H9 (cell line): ENCODE measurements at regions not wholly inside any gene's neighbourhood (a gene's known extent, or its start where the extent isn't known, plus 50 kb on each side); places are given as distances from the start of the nearest gene placed in this dataset.

Experiments
- DNase-seq: peaks from one replicate; pipeline ENCODE4 v3.0.0-alpha.2; 2017
- H2AFZ ChIP-seq: one replicate; pipeline ENCODE4 v1.6.1; 2013; ENCODE audit warnings: mild to moderate bottlenecking, low read length, control low read depth, moderate library complexity
- H2AK5ac ChIP-seq: 2 replicates; pipeline ENCODE4 v1.6.1; 2013; ENCODE audit warnings: low read length, control low read depth, mixed read lengths; ENCODE audit not compliant: insufficient read length
- H2BK120ac ChIP-seq: one replicate; pipeline ENCODE4 v1.6.1; 2013; ENCODE audit warnings: low read depth, mild to moderate bottlenecking, low read length, control low read depth, inconsistent platforms; ENCODE audit not compliant: poor library complexity, severe bottlenecking
- H2BK12ac ChIP-seq: 2 replicates; pipeline ENCODE4 v1.6.1; 2013; ENCODE audit warnings: low read length, control low read depth, mixed read lengths, low read depth; ENCODE audit not compliant: insufficient read length
- H2BK15ac ChIP-seq: 2 replicates; pipeline ENCODE4 v1.6.1; 2013; ENCODE audit warnings: low read depth, low read length, control low read depth
- H2BK20ac ChIP-seq: one replicate; pipeline ENCODE4 v1.6.1; 2013; ENCODE audit warnings: low read depth, mild to moderate bottlenecking, low read length, control low read depth, inconsistent platforms; ENCODE audit not compliant: poor library complexity, severe bottlenecking
- H2BK5ac ChIP-seq: 2 replicates; pipeline ENCODE4 v1.6.1; 2013; ENCODE audit warnings: low read length, control low read depth, mixed read lengths; ENCODE audit not compliant: insufficient read length
- H3K14ac ChIP-seq: 2 replicates; pipeline ENCODE4 v1.6.1; 2013; ENCODE audit warnings: low read length, control low read depth; ENCODE audit not compliant: insufficient read depth
- H3K18ac ChIP-seq: 2 replicates; pipeline ENCODE4 v1.6.1; 2013; ENCODE audit warnings: low read depth, mild to moderate bottlenecking, mixed read lengths, low read length, control low read depth; ENCODE audit not compliant: insufficient read length
- H3K23ac ChIP-seq: 2 replicates; pipeline ENCODE4 v1.6.1; 2013; ENCODE audit warnings: low read length, control low read depth, mixed read lengths, low read depth; ENCODE audit not compliant: insufficient read length
- H3K23me2 ChIP-seq: 2 replicates; pipeline ENCODE4 v1.6.1; 2013; ENCODE audit warnings: low read depth, mild to moderate bottlenecking, mixed read lengths, low read length, control low read depth; ENCODE audit not compliant: insufficient read length, poor library complexity, severe bottlenecking
- H3K27ac ChIP-seq: 2 replicates; pipeline ENCODE4 v1.5.1; 2013; ENCODE audit warnings: low read length, control low read depth, mixed read lengths, low read depth; ENCODE audit not compliant: insufficient read length
- H3K27me3 ChIP-seq: 2 replicates; pipeline ENCODE4 v1.6.1; 2013; ENCODE audit warnings: low read length, control low read depth, inconsistent platforms; ENCODE audit not compliant: insufficient read depth
- H3K4ac ChIP-seq: 2 replicates; pipeline ENCODE4 v1.6.1; 2013; ENCODE audit warnings: low read depth, mild to moderate bottlenecking, control low read depth, inconsistent platforms, low read length, moderate library complexity
- H3K4me1 ChIP-seq: 2 replicates; pipeline ENCODE4 v1.6.1; 2013; ENCODE audit warnings: low read length, control low read depth, inconsistent platforms; ENCODE audit not compliant: insufficient read depth
- H3K4me2 ChIP-seq: 2 replicates; pipeline ENCODE4 v1.6.1; 2013; ENCODE audit warnings: low read length, control low read depth, mixed read lengths; ENCODE audit not compliant: insufficient read length, insufficient read depth
- H3K56ac ChIP-seq: 2 replicates; pipeline ENCODE4 v1.6.1; 2013; ENCODE audit warnings: low read depth, mild to moderate bottlenecking, mixed read lengths, low read length, control low read depth; ENCODE audit not compliant: insufficient read length
- H3K79me1 ChIP-seq: 2 replicates; pipeline ENCODE4 v1.6.1; 2013; ENCODE audit warnings: low read depth, mild to moderate bottlenecking, moderate library complexity, low read length, control low read depth, inconsistent platforms; ENCODE audit not compliant: insufficient read depth, poor library complexity, severe bottlenecking
- H3K79me2 ChIP-seq: 2 replicates; pipeline ENCODE4 v1.6.1; 2013; ENCODE audit warnings: low read length, control low read depth, inconsistent platforms; ENCODE audit not compliant: insufficient read depth
- H3K9ac ChIP-seq: 2 replicates; pipeline ENCODE4 v1.6.1; 2013; ENCODE audit warnings: low read length, control low read depth, mixed read lengths; ENCODE audit not compliant: insufficient read length; ENCODE audit errors: extremely low read depth
- H3K9me3 ChIP-seq: one replicate; pipeline ENCODE4 v1.6.1; 2013; ENCODE audit warnings: low read depth, low read length, inconsistent platforms; ENCODE audit not compliant: control insufficient read depth
- H3T11ph ChIP-seq: one replicate; pipeline ENCODE4 v1.6.1; 2013; ENCODE audit warnings: mild to moderate bottlenecking, low read length, control low read depth, inconsistent platforms
- H4K20me1 ChIP-seq: one replicate; pipeline ENCODE4 v1.6.1; 2013; ENCODE audit not compliant: control insufficient read depth, insufficient read length, insufficient read depth
- H4K5ac ChIP-seq: 2 replicates; pipeline ENCODE4 v1.6.1; 2013; ENCODE audit warnings: low read depth, mild to moderate bottlenecking, mixed read lengths, low read length, control low read depth; ENCODE audit not compliant: insufficient read length
- H4K8ac ChIP-seq: replicated peaks from 2 replicates; pipeline ENCODE4 v1.6.1; 2013; ENCODE audit warnings: low read length, control low read depth, mixed read lengths, low read depth; ENCODE audit not compliant: insufficient read length
- H4K91ac ChIP-seq: 2 replicates; pipeline ENCODE4 v1.6.1; 2013; ENCODE audit warnings: low read depth, mild to moderate bottlenecking, moderate library complexity, mixed read lengths, low read length, control low read depth; ENCODE audit not compliant: insufficient read length
- H3K27ac Mint-ChIP-seq, 3 experiments: 2 replicates in 2 of 3; 3 replicates in 1 of 3; pipeline ENCODE4 v1.8.0; 2020 to 2021; ENCODE audit warnings: mixed read lengths in 3 of 3, mild to moderate bottlenecking in 1 of 3, moderate library complexity in 1 of 3
- H3K27me3 Mint-ChIP-seq: 2 replicates; pipeline ENCODE4 v1.8.0; 2021; ENCODE audit warnings: low read depth, mild to moderate bottlenecking, moderate library complexity, mixed read lengths
- H3K36me3 Mint-ChIP-seq, 3 experiments: 2 replicates in 2 of 3; 3 replicates in 1 of 3; pipeline ENCODE4 v1.8.0; 2020 to 2021; ENCODE audit warnings: low read depth in 3 of 3, mixed read lengths in 3 of 3; ENCODE audit not compliant: insufficient read depth in 1 of 3
- H3K4me1 Mint-ChIP-seq, 2 experiments: 2 replicates each; pipeline ENCODE4 v1.8.0; 2020; ENCODE audit warnings: mixed read lengths in 2 of 2
- H3K4me3 Mint-ChIP-seq, 2 experiments: 2 replicates in 1 of 2; 3 replicates in 1 of 2; pipeline ENCODE4 v1.8.0; 2020 to 2021; ENCODE audit warnings: mild to moderate bottlenecking in 2 of 2, mixed read lengths in 2 of 2, moderate library complexity in 1 of 2
- H3K9me3 Mint-ChIP-seq, 2 experiments: 2 replicates in 1 of 2; 3 replicates in 1 of 2; pipeline ENCODE4 v1.8.0; 2020; ENCODE audit warnings: mild to moderate bottlenecking in 2 of 2, mixed read lengths in 2 of 2, moderate library complexity in 1 of 2
- CTCF ChIP-seq: fragments of 200-600 bp; sonication (generic); conservative IDR thresholded peaks from 3 replicates; pipeline ENCODE4 v1.8.0; 2021; ENCODE audit warnings: antibody characterized with exemption, mild to moderate bottlenecking
- WGBS: extraction: QIAGEN DNeasy Blood & Tissue Kit; methylation state at CpG from one replicate; pipeline ENCODE4 v1.1.7; 2013; ENCODE audit warnings: missing lambda C conversion rate, low lambda C conversion rate, mixed read lengths; ENCODE audit not compliant: insufficient read length; ENCODE audit errors: extremely low coverage; 5-methylcytosine and 5-hydroxymethylcytosine counted together

- H3K4ac ChIP-seq: no peak overlapping the region
- H3K9ac ChIP-seq: no peak overlapping the region
- H2BK15ac ChIP-seq: no peak overlapping the region
- no peak overlapping the region for H3K4me3 Mint-ChIP-seq
- no peak overlapping the region for H2BK12ac ChIP-seq
- H2AK5ac ChIP-seq: no peak overlapping the region
- no peak for DNase-seq
- no peak overlapping the region for H4K91ac ChIP-seq
- no peaks in the 10 kb centered on the region for H3K27me3 Mint-ChIP-seq
- no peak overlapping the region for H3K27ac Mint-ChIP-seq
- H3K79me2 ChIP-seq: no peaks in the 10 kb centered on the region
- H3K9me3 Mint-ChIP-seq: peaks cover 0 to under 1% of the 10 kb centered on the region in 2 experiments; a peak in 2 of 5 replicates
- H3K27me3 ChIP-seq: no peaks in the 10 kb centered on the region; the same call in 1 of the 2 replicates
- H3K56ac ChIP-seq: no peak overlapping the region
- H3K27ac ChIP-seq: no peak overlapping the region
- no peaks in the 10 kb centered on the region for H3K23me2 ChIP-seq
- H2BK20ac ChIP-seq: no peak overlapping the region
- no peaks in the 10 kb centered on the region for H3K9me3 ChIP-seq
- H3K23ac ChIP-seq: no peak overlapping the region
- no peaks in the 10 kb centered on the region for H3K36me3 Mint-ChIP-seq
- no peaks in the 10 kb centered on the region for H3K79me1 ChIP-seq
- H3K18ac ChIP-seq: no peak overlapping the region
- no peak overlapping the region for H3K14ac ChIP-seq
- H4K5ac ChIP-seq: no peak overlapping the region
- H2AFZ ChIP-seq: no peak overlapping the region
- TF ChIP-seq CTCF: no peak
- no CpG with 5 or more reads among the region's 3 CpGs for WGBS
- no peak overlapping the region for H4K8ac ChIP-seq
- H3K4me1 Mint-ChIP-seq: peaks cover 16 to 20% of the 10 kb centered on the region in 2 experiments
- H3K4me2 ChIP-seq: no peak overlapping the region
- H3T11ph ChIP-seq: no peak overlapping the region
- no peaks in the 10 kb centered on the region for H4K20me1 ChIP-seq
- H3K4me1 ChIP-seq: no peaks in the 10 kb centered on the region
- H2BK120ac ChIP-seq: no peak overlapping the region
- H2BK5ac ChIP-seq: no peak overlapping the region
These were observed 83.7 kb upstream of the PPP2R5A start for GRCh38 chr1:212201461-212201860.
